Endothelial cell of umbilical vein (primary cell): ENCODE measurements at regions not wholly inside any gene's neighbourhood (a gene's known extent, or its start where the extent isn't known, plus 50 kb on each side); places are given as distances from the start of the nearest gene placed in this dataset.

Experiments
- BruUV-seq: library from RNA; stranded (reverse); fragments of 400-500 nt; replicated peaks from 2 replicates; lab custom pipeline; 2021; lab: Mats Ljungman, UMichigan
- CTCF ChIA-PET: fragments of 300-600, 350-600 bp; sonication (Branson Sonifier 250); formaldehyde crosslinking; loops from one replicate; lab custom pipeline; 2021; ENCODE audit warnings: antibody characterized with exemption, inconsistent platforms; lab: Charles Lee
- POLR2A ChIA-PET: fragments of 300-600, 350-600 bp; sonication (Branson Sonifier 250); formaldehyde crosslinking; loops from one replicate; lab custom pipeline; 2021; ENCODE audit warnings: antibody characterized with exemption, inconsistent platforms; lab: Charles Lee
- DNase-seq: peaks from one replicate; pipeline ENCODE4 v3.0.0-alpha.2; 2011; ENCODE audit warnings: low read depth, low spot score
- FAIRE-seq: peaks from 2 replicates; lab custom pipeline; 2011; peaks lifted over from hg19 to GRCh38; lab: Jason Lieb, UNC
- H2AFZ ChIP-seq: 2 replicates; pipeline ENCODE4 v1.6.0; 2012; ENCODE audit warnings: low read depth, low read length, control low read depth, inconsistent platforms
- H3K27ac ChIP-seq: 2 replicates; pipeline ENCODE4 v1.5.1; 2011; ENCODE audit warnings: low read depth, mild to moderate bottlenecking, control low read depth, low read length, moderate library complexity; ENCODE audit not compliant: insufficient read depth
- H3K27me3 ChIP-seq, 2 experiments: 2 replicates each; pipeline versions ENCODE4 v1.6.0 to v1.6.1; 2011; ENCODE audit warnings: low read length in 2 of 2, mixed read lengths in 1 of 2; ENCODE audit not compliant: control insufficient read depth in 2 of 2, insufficient read depth in 2 of 2
- H3K36me3 ChIP-seq, 2 experiments: 2 replicates in 1 of 2; 3 replicates in 1 of 2; pipeline ENCODE4 v1.5.1; 2011; ENCODE audit warnings: low read length in 2 of 2, mild to moderate bottlenecking in 1 of 2, moderate library complexity in 1 of 2; ENCODE audit not compliant: control insufficient read depth in 2 of 2, insufficient read depth in 2 of 2; ENCODE audit errors: extremely low read depth in 1 of 2
- H3K4me1 ChIP-seq: 3 replicates; pipeline ENCODE4 v1.5.1; 2011; ENCODE audit warnings: mild to moderate bottlenecking, low read length; ENCODE audit not compliant: control insufficient read depth, insufficient read depth; ENCODE audit errors: extremely low read depth
- H3K4me2 ChIP-seq: 2 replicates; pipeline ENCODE4 v1.6.1; 2011; ENCODE audit warnings: low read length, control low read depth, mixed read lengths; ENCODE audit not compliant: insufficient read depth
- H3K4me3 ChIP-seq, 3 experiments: fragments of 200-600 bp in 1 of 3; sonication (generic), shearing (Covaris generic) in 1 of 3; replicated peaks in 1 of 3; 2 replicates each; pipeline ENCODE4 v1.5.1; 2011 to 2016; ENCODE audit warnings: control low read depth in 3 of 3, low read length in 3 of 3, mild to moderate bottlenecking in 2 of 3, inconsistent platforms in 1 of 3, low read depth in 1 of 3, moderate library complexity in 1 of 3; ENCODE audit not compliant: insufficient read depth in 1 of 3
- H3K79me2 ChIP-seq: 2 replicates; pipeline ENCODE4 v1.6.0; 2012; ENCODE audit warnings: low read length, inconsistent platforms; ENCODE audit not compliant: control insufficient read depth, insufficient read depth
- H3K9ac ChIP-seq: replicated peaks from 2 replicates; pipeline ENCODE3; 2011; ENCODE audit warnings: low read length, control low read depth; ENCODE audit not compliant: insufficient read depth; ENCODE audit errors: extremely low read depth
- H3K9me1 ChIP-seq: replicated peaks from 3 replicates; pipeline ENCODE4 v1.6.0; 2011; ENCODE audit warnings: mild to moderate bottlenecking, low read length; ENCODE audit not compliant: control insufficient read depth, insufficient read depth; ENCODE audit errors: extremely low read depth
- H3K9me3 ChIP-seq: replicated peaks from 2 replicates; pipeline ENCODE4 v1.5.1; 2012; ENCODE audit warnings: low read length, inconsistent platforms; ENCODE audit not compliant: control insufficient read depth, insufficient read depth
- H4K20me1 ChIP-seq: replicated peaks from 2 replicates; pipeline ENCODE3; 2011; ENCODE audit warnings: mild to moderate bottlenecking, low read length; ENCODE audit not compliant: control insufficient read depth, insufficient read depth; ENCODE audit errors: extremely low read depth
- CTCF ChIP-seq, 2 donors: IDR thresholded peaks; 1 replicate in 1 of 2; 2 replicates in 1 of 2; pipeline ENCODE4 v1.5.1; 2011; ENCODE audit warnings: low read length in 2 of 2, mild to moderate bottlenecking in 2 of 2, moderate library complexity in 2 of 2, control low read depth in 1 of 2, inconsistent platforms in 1 of 2, low read depth in 1 of 2; ENCODE audit not compliant: insufficient read depth in 1 of 2; ENCODE audit errors: extremely low read depth in 1 of 2
- EZH2 ChIP-seq: IDR thresholded peaks from 2 replicates; pipeline ENCODE4 v1.6.1; 2012; ENCODE audit warnings: borderline replicate concordance, low read depth, mild to moderate bottlenecking, moderate library complexity, low read length, inconsistent platforms; ENCODE audit not compliant: severe bottlenecking
- FOS ChIP-seq: IDR thresholded peaks from 2 replicates; pipeline ENCODE4 v1.6.1; 2011; ENCODE audit warnings: mild to moderate bottlenecking, low read length, moderate library complexity, borderline replicate concordance; ENCODE audit not compliant: insufficient read depth
- GATA2 ChIP-seq: IDR thresholded peaks from 2 replicates; pipeline ENCODE4 v1.7.0; 2011; ENCODE audit warnings: low read depth, mild to moderate bottlenecking, moderate library complexity, mixed read lengths, low read length; ENCODE audit not compliant: insufficient read length, insufficient read depth
- JUN ChIP-seq: IDR thresholded peaks from 2 replicates; pipeline ENCODE4 v1.6.1; 2011; ENCODE audit warnings: borderline replicate concordance, low read depth; ENCODE audit not compliant: insufficient read length, insufficient read depth
- MAX ChIP-seq: IDR thresholded peaks from 2 replicates; pipeline ENCODE4 v1.6.1; 2011; ENCODE audit not compliant: insufficient read depth, insufficient read length
- MYC ChIP-seq: IDR thresholded peaks from one replicate; pipeline ENCODE4 v1.6.1; 2011; ENCODE audit warnings: mild to moderate bottlenecking, low read depth, low read length
- POLR2A ChIP-seq: IDR thresholded peaks from 2 replicates; pipeline ENCODE4 v1.6.1; 2012; ENCODE audit warnings: low read depth, mild to moderate bottlenecking, control low read depth, low read length
- POLR2AphosphoS5 ChIP-seq: IDR thresholded peaks from 2 replicates; pipeline ENCODE4 v1.6.1; 2012; ENCODE audit warnings: low read depth, mild to moderate bottlenecking, control low read depth, low read length, moderate library complexity; ENCODE audit not compliant: insufficient read depth
- dilution Hi-C: fragments of 300-500 bp; cut with MboI; formaldehyde crosslinking; loops from one replicate; pipeline ENCODE4 v1.15.0; 2019; ENCODE audit warnings: low sequenced_read_pairs; ENCODE audit not compliant: extremely low pct_ligation_motif_present
- intact Hi-C: fragments of 100-400 bp; cut with micrococcal nuclease; formaldehyde crosslinking; loops from one replicate; pipeline ENCODE4 v1.10.0; 2022

GRCh38 chr12:92639017-92639416, 63.8 kb upstream of the PLEKHG7 start:
- POLR2A ChIA-PET, result no interaction called here

GRCh38 chr12:92634730-92635129, 68.1 kb upstream of the PLEKHG7 start:
- dilution Hi-C loops, result no loop called here
- TF ChIP-seq MYC (no peak), CTCF (IDR thresholded peaks at IDR 0.05; ENCODE audit: extremely low read depth in 1 of 2, insufficient read depth in 1 of 2, low read depth in 1 of 2, low read length in 2 of 2) (no peak), MAX (no peak), JUN (no peak), EZH2 (no peak), GATA2 (no peak), FOS (no peak), POLR2AphosphoS5 (no peak), POLR2A (no peak)
- H3K9me3 ChIP-seq, result no peaks in the 10 kb centered on the region
- no peaks in the 10 kb centered on the region for H3K9me1 ChIP-seq
- no peak overlapping the region for H2AFZ ChIP-seq
- H3K27ac ChIP-seq, result no peak overlapping the region
- FAIRE-seq, result no peak
- H4K20me1 ChIP-seq, result no peaks in the 10 kb centered on the region
- no peaks in the 10 kb centered on the region for H3K4me1 ChIP-seq
- ChIA-PET POLR2A (no interaction called here), CTCF (no interaction called here)
- no TSS peak for BruUV-seq
- no peak for DNase-seq
- H3K79me2 ChIP-seq, result no peaks in the 10 kb centered on the region
- no peak overlapping the region for H3K4me2 ChIP-seq
- no peaks in the 10 kb centered on the region for H3K36me3 ChIP-seq
- intact Hi-C loops, result no loop called here
- no peak overlapping the region for H3K4me3 ChIP-seq
- H3K9ac ChIP-seq, result no peak overlapping the region
- peaks cover 0 to 2% of the 10 kb centered on the region in 2 experiments for H3K27me3 ChIP-seq

More at GRCh38 chr12:92639017-92639416, 63.8 kb upstream of the PLEKHG7 start:
- peaks cover 0 to 2% of the 10 kb centered on the region in 2 experiments for H3K27me3 ChIP-seq
- H3K4me2 ChIP-seq, result no peak overlapping the region
- H3K79me2 ChIP-seq, result no peaks in the 10 kb centered on the region
- no peak overlapping the region for H2AFZ ChIP-seq
- TF ChIP-seq CTCF (IDR thresholded peaks at IDR 0.05; ENCODE audit: extremely low read depth in 1 of 2, insufficient read depth in 1 of 2, low read depth in 1 of 2, low read length in 2 of 2) (no peak), POLR2AphosphoS5 (no peak), MYC (no peak), JUN (no peak)
- no peaks in the 10 kb centered on the region for H3K9me3 ChIP-seq
- H3K36me3 ChIP-seq, result no peaks in the 10 kb centered on the region
- BruUV-seq, result no TSS peak
- dilution Hi-C loops, result no loop called here
- H3K9me1 ChIP-seq, result no peaks in the 10 kb centered on the region
- CTCF ChIA-PET, result interaction anchor here (1.0 kb wide), 1 partner anchor 11 kb away, joined by 4 read pairs; no protein-coding TSS in a partner anchor
- H3K4me3 ChIP-seq, result no peak overlapping the region
- DNase-seq (no peak), FAIRE-seq (no peak)
- intact Hi-C loops, result no loop called here
- no peak overlapping the region for H3K9ac ChIP-seq
- H3K4me1 ChIP-seq, result no peaks in the 10 kb centered on the region
- no peaks in the 10 kb centered on the region for H4K20me1 ChIP-seq
- no peak overlapping the region for H3K27ac ChIP-seq
